Gastrocnemius medialis (tissue), 4 donors: ENCODE measurements at regions not wholly inside any gene's neighbourhood (a gene's known extent, or its start where the extent isn't known, plus 50 kb on each side); places are given as distances from the start of the nearest gene placed in this dataset.

Experiments used
- POLR2A ChIP-seq, 2 donors: fragments of 450-650 bp; IDR thresholded peaks; one replicate each; pipeline ENCODE4 v1.6.1; 2017; ENCODE audit warnings: antibody characterized with exemption in 2 of 2, mild to moderate bottlenecking in 2 of 2, moderate library complexity in 2 of 2
- TF ChIP-seq, protein P1 (sequence below), 5 experiments: fragments of 450-650 bp in 3 of 5; fragments of 200-600 bp in 2 of 5; sonication (generic) in 2 of 5; IDR thresholded peaks in 4 of 5; conservative IDR thresholded peaks in 1 of 5; 1 replicate in 4 of 5; 2 replicates in 1 of 5; pipeline ENCODE4 v1.5.1; 2016 to 2019; ENCODE audit warnings: antibody characterized with exemption in 5 of 5, mild to moderate bottlenecking in 3 of 5, moderate library complexity in 3 of 5

DNA sequence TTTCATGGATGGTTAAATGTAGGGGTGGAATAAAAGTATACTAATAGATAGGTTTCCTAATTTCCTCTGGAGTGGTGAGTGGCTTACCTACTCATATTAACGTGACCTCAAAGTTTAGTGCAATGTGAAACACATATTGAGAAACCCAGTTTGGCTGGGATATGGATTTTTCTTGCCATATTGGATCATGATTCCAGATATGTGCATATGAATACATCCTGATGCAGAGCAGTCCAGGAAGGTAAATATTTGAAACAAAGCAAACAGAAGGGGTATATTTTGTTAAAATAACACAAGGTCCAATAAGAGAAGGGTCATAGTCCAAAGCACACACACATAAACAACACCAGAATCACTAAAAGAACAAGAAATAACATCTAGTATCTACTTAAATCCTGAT is 608.1 kb downstream of the PKHD1 start:
- TF ChIP-seq, protein P1, sequence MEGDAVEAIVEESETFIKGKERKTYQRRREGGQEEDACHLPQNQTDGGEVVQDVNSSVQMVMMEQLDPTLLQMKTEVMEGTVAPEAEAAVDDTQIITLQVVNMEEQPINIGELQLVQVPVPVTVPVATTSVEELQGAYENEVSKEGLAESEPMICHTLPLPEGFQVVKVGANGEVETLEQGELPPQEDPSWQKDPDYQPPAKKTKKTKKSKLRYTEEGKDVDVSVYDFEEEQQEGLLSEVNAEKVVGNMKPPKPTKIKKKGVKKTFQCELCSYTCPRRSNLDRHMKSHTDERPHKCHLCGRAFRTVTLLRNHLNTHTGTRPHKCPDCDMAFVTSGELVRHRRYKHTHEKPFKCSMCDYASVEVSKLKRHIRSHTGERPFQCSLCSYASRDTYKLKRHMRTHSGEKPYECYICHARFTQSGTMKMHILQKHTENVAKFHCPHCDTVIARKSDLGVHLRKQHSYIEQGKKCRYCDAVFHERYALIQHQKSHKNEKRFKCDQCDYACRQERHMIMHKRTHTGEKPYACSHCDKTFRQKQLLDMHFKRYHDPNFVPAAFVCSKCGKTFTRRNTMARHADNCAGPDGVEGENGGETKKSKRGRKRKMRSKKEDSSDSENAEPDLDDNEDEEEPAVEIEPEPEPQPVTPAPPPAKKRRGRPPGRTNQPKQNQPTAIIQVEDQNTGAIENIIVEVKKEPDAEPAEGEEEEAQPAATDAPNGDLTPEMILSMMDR (IDR thresholded peaks at IDR 0.05 in 4 of 5, conservative IDR thresholded peaks at IDR 0.05 in 1 of 5) = no peak
- no peak for TF ChIP-seq POLR2A (IDR thresholded peaks at IDR 0.05)
